Neutrophil (primary cell): ENCODE measurements at regions not wholly inside any gene's neighbourhood (a gene's known extent, or its start where the extent isn't known, plus 50 kb on each side); places are given as distances from the start of the nearest gene placed in this dataset.

Experiments
- H3K27ac ChIP-seq: fragments of 200-600 bp; sonication (generic); 2 replicates; pipeline ENCODE4 v1.5.1; 2016; ENCODE audit warnings: mild to moderate bottlenecking, moderate library complexity
- H3K27me3 ChIP-seq: fragments of 200-600 bp; sonication (generic); 2 replicates; pipeline ENCODE4 v1.6.0; 2016; ENCODE audit warnings: mild to moderate bottlenecking
- H3K36me3 ChIP-seq: fragments of 200-600 bp; sonication (generic); 2 replicates; pipeline ENCODE4 v1.5.1; 2017
- H3K4me1 ChIP-seq, 2 experiments: fragments of 200-600 bp in 1 of 2; sonication (generic) in 1 of 2; 1 replicate in 1 of 2; 2 replicates in 1 of 2; pipeline versions ENCODE4 v1.5.1 to v1.6.1; 2013 to 2016; ENCODE audit warnings: low read depth in 1 of 2, low read length in 1 of 2, mild to moderate bottlenecking in 1 of 2, moderate library complexity in 1 of 2; ENCODE audit not compliant: control insufficient read depth in 1 of 2, insufficient read depth in 1 of 2
- H3K4me3 ChIP-seq, 2 experiments: fragments of 200-600 bp in 1 of 2; sonication (generic) in 1 of 2; 1 replicate in 1 of 2; 2 replicates in 1 of 2; pipeline ENCODE4 v1.5.1; 2013 to 2016; ENCODE audit warnings: low read depth in 1 of 2, low read length in 1 of 2, mild to moderate bottlenecking in 1 of 2, moderate library complexity in 1 of 2
- H3K9me3 ChIP-seq: fragments of 200-600 bp; sonication (generic); 2 replicates; pipeline ENCODE4 v1.5.1; 2016
- TF ChIP-seq, protein P1 (sequence below): fragments of 200-600 bp; sonication (generic); IDR thresholded peaks from 2 replicates; pipeline ENCODE4 v1.5.1; 2016; ENCODE audit warnings: antibody characterized with exemption

DNA sequence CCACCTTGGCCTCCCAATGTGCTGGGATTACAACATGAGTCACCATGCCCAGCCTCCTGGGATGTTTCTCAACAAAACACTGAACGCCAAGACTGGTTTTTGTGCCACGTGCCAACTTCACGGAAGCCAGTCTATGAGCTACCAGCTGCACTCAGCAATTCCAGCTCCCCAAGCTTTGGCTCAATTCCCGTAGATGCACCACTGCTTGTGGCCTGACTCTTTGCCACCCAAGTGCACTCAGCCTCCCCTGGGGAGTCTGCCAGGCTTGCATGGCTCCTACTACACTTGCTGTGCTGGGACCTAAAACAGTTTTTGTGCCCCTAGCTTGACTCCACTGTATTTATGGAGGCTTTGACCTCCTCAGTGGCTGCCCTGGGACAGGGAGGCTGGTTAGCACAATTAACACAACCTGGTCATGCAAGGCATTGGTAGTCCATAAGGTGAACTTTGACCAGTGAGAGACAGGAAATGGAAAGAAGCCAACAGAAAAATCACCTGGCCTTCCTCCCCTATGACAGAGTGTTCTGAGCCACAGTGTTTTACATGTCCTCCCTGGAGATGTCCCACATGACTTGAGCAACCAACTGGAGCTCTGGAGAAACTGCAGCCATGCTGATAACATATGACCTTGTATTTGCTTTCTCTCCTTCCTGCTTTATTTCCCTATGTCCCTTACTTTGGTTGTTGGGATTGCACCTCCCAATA is 1173.1 kb downstream of the UQCRFS1 start:
- Histone ChIP-seq H3K36me3 (no peaks in the 10 kb centered on the region), H3K27me3 (no peaks in the 10 kb centered on the region), H3K27ac (no peak overlapping the region), H3K9me3 (no peaks in the 10 kb centered on the region), H3K4me1 (no peaks in the 10 kb centered on the region), H3K4me3 (no peak overlapping the region)
- TF ChIP-seq, protein P1, sequence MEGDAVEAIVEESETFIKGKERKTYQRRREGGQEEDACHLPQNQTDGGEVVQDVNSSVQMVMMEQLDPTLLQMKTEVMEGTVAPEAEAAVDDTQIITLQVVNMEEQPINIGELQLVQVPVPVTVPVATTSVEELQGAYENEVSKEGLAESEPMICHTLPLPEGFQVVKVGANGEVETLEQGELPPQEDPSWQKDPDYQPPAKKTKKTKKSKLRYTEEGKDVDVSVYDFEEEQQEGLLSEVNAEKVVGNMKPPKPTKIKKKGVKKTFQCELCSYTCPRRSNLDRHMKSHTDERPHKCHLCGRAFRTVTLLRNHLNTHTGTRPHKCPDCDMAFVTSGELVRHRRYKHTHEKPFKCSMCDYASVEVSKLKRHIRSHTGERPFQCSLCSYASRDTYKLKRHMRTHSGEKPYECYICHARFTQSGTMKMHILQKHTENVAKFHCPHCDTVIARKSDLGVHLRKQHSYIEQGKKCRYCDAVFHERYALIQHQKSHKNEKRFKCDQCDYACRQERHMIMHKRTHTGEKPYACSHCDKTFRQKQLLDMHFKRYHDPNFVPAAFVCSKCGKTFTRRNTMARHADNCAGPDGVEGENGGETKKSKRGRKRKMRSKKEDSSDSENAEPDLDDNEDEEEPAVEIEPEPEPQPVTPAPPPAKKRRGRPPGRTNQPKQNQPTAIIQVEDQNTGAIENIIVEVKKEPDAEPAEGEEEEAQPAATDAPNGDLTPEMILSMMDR, result no peak

DNA sequence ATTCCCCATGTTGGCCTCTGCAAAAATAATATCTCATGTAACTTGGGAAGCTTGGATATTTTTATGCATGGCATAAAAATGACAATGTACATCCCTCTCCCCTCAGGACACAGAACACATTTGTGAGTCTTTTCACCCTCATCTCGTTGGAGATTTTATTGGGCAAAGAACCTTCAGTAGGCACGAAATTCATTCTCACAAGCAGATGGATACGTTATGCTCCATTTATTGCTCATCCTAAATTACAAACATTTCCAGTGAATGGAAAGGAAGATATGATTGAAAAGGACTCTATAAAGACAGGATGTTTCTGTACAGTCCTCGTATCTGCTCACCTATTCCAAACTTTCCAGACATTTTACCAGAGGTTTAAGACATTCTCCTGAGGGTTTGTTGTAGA is 1175.8 kb downstream of the UQCRFS1 start:
- TF ChIP-seq, protein P1, result no peak
- no peaks in the 10 kb centered on the region for H3K4me1 ChIP-seq
- H3K4me3 ChIP-seq, result no peak overlapping the region
- H3K9me3 ChIP-seq, result no peaks in the 10 kb centered on the region
- H3K36me3 ChIP-seq, result no peaks in the 10 kb centered on the region
- no peak overlapping the region for H3K27ac ChIP-seq
- no peaks in the 10 kb centered on the region for H3K27me3 ChIP-seq

DNA sequence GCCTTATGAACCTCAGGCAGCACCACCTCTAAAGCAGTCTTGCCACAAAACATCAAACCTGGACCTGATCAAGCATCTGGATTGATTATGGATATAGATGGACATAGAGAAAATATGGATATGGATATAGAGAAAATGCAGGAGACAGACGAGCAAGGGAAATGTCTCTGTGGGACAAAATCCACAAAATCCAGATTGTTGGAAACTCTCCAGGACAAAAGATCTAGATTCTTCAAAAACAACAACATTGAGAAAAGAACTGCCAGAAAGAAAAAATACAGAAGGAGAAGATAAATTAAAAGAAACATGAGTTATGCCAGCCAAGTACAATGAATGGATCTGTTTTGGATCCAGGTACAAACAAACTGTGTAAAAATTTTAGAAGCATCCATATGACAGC is 1176.5 kb downstream of the UQCRFS1 start:
- Histone ChIP-seq H3K4me1 (no peaks in the 10 kb centered on the region), H3K27me3 (no peaks in the 10 kb centered on the region), H3K4me3 (no peak overlapping the region), H3K36me3 (no peaks in the 10 kb centered on the region), H3K9me3 (no peaks in the 10 kb centered on the region), H3K27ac (no peak overlapping the region)
- TF ChIP-seq, protein P1, result no peak

DNA sequence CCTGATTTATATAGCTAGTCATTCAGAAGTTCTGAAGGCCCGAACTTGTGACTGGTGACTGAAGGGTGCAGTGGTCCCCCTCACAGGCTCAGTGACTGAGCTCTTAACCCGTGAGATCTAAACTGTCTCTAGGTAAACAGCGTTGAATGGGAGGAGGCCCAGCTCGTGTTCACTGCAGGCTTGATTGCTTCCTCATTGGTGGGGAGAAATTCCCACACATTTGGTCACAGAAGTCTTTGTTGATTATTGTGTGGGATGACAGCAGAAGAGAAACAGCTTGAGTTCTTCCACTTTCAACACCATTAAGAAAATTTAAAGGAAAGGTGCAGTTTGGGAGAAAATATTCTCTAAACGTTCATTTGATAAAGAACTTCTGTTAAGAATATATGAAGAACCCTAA is 1178.0 kb downstream of the UQCRFS1 start:
- Histone ChIP-seq H3K27ac (no peak overlapping the region), H3K36me3 (no peaks in the 10 kb centered on the region), H3K4me3 (no peak overlapping the region), H3K4me1 (no peaks in the 10 kb centered on the region), H3K9me3 (no peaks in the 10 kb centered on the region), H3K27me3 (no peaks in the 10 kb centered on the region)
- TF ChIP-seq, protein P1, result no peak

DNA sequence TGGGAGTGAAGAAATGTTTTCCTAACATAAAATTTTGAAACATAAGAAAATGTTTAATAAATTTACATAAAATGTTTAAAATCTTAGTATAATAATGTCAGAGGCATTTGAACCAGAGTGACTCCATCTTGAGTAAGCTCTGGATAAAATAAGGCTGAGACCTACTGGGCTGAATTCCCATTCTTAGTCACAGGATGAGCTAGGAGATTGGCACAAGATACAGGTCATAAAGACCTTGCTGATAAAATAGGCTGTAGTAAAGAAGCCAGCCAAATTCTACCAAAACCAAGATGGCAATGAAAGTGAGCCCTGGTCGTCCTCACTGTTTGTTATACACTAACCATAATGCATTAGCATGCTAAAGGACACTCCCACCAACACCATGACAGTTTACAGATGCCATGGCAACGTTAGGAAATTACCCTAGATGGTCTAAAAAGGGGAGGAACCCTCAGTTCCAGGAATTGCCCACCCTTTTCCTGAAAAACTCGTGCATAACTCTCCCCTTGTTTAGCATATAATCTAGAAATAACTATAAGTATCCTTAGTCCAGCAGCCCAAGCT is 1184.0 kb downstream of the UQCRFS1 start:
- TF ChIP-seq, protein P1, result no peak
- Histone ChIP-seq H3K4me3 (no peak overlapping the region), H3K9me3 (no peaks in the 10 kb centered on the region), H3K27ac (no peak overlapping the region), H3K36me3 (no peaks in the 10 kb centered on the region), H3K27me3 (no peaks in the 10 kb centered on the region), H3K4me1 (no peaks in the 10 kb centered on the region)
